ENCODE measurements at regions not wholly inside any gene's neighbourhood (a gene's known extent, or its start where the extent isn't known, plus 50 kb on each side); places are given as distances from the start of the nearest gene placed in this dataset.
"Not testable (repeated sequence)": the region's sequence is repeated elsewhere in the genome, so short reads cannot be mapped to it uniquely, and the experiment has no call there.

DNA sequence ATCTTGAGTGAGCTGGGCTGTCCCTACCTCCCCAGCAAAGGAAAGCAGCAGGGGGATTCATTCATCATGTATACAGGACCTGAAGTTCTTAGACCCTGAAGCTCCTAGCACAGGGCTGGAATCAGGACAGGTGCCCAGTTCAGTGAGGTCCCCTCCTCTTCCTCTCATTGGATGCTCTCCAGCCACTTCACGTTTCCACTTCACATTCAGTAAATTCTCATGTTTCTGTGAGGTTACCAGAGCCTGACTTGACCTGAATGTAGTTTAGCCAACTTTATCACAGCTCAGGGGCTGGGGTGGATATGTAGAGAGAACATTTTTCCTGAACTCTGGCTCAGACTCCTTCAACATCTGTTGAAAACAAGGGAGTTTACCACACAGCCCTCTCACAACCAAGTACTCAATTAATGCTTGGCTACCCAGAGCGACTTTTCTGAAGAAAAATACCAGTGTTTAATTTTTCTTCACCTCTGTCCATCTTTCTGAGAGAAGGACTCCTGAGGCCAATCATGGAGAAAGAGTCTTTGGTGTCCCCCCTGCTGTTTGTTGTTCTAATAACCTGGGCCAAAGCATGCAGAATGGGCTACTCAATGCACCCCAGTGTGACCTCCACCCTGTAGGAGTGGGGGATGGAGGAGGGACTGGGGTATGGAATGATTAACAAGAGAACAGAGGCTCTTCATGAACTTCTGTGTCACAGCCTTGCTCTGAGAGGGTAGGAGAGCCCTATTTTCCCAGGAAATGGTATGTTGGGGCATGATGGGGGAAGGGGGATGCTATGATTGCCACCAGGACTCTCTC is 108.3 kb upstream of the FGGY start:
- DNase-seq: no peak

DNA sequence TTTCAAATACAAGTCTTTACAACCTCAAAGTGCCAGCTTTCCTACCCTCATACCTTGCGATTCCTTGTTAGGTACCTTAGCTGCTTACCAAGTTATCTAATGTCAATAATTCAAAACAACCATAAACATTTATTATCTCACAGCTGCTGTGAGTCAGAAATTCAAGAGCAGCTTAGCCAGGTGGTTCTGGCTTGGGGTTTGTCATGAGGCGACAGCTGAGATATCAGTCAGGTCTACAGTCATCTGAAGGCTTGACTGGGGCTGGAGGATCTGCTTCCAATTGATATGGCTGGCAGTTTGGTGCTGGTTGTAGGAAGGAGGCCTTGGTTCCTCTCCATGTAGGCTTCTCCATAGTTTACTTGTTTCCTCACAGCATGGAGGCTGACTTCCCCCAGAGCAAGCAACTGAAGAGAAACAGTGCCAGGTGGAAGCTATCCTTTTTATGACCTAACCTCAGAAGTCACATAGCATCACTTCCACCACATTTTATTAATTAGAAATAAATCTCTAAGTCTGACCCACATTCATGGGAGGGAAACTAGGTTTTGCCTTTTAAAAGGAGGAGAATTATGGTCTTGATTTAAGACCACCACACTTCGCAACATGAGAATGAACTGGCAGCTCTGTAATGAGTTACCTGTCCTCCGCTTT is 103.3 kb upstream of the FGGY start:
- DNase-seq: no peak

DNA sequence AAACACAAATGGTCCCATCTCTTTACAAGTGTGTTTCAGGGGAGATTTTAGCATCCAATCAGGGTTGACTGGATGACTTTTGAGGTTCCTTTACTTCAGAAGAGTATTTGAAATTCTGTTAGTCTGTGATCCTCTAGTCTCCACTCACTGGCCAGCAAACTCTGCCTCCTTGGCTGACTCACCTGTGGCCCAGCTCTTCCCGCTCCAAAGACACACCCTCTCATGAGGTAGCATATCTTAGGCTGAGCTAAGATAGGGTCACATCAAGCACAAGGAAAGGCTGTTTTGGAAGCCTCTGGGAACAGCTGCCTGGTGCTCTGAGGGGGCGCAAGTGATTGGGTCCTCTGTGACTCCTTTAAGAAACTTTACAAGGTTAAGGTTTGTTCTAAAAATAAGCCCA is 102.3 kb upstream of the FGGY start:
- DNase-seq: no peak

DNA sequence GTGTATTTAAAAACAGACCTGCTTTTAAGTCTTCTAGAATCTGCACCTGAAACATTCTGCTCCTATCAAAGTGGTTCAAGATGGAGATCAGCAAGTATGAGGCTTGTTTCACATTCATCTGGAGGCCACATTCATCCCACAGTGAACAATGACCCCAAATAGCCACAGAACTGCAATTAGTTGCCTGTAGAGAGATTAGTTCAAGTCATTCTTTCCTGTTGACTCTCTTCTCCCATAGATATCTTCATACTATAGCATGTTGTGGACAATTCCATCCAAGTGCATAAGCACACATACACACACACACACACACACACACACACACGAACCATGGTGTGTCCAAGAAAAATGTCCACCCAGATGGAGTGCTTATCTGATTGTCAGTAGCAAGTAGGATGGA is 101.7 kb upstream of the FGGY start:
- DNase-seq: no peak

DNA sequence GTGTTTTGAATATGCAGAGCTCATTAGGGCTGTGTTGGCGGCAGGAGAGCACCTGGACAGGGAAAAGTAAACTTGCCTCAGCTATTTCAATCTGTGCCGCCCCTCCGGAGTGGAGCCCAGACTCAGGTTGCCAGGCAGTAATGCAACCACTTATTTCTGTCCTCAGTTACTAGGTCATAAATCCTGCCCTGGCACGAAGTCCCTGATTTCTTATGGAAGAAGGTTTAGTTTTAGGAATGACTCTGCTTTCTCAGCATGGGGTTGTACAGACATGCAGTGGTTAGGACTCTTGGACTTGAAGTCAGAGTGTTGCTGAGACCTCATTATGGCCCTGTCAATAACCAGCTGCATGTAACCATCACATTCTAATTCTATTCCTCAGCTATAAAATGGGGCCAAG is 98.3 kb upstream of the FGGY start:
- DNase-seq: no peak

DNA sequence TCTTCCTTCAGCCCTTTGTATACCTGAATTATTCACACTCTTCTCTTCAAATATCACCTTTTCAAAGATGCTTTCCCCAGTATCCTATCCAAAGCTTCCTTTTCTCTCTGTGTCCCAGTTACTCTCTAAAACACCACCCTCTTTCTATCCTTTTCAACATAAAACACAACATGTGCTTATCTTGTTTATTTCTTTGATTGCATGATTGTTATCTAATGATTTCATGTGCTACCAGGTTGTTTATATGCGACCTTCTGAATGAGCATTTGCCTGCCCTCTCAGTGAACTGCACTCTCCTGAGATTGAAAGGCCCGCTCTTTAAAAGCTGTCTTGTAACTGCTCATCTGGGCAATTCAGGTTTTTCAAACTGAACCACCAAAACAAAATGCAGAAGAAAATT is 97.7 kb upstream of the FGGY start:
- no peak for DNase-seq

DNA sequence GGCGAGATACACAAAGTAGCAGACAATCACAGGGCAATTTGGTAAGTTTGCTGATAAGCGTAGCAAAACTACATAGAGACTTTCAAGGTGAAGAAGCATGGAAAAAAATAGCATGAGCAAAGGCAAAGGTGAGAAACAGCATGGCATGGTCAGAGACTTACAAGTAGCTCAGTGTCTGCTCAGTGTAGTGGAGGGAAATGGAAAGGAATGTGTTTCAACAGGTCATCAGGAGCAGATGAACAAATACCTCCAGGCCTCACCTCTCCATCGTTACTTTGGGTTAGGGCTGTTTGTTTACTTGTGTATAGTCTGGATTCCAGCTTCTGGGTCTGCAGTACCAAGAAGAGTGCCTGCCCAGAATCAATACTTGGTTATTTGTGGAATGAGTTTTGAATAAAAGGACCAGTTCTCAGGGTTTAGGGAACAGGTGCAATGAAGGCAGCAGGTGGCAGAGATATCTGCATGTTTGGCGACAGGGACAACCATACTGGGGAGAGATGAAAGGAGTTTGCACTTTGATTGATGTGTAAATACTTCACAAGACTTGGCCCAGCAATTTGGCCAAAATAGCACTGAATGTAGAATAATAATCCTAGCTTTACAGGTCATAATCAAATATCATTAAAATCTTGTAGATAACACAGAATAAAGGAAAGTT is 97.0 kb upstream of the FGGY start:
- no peak for DNase-seq

DNA sequence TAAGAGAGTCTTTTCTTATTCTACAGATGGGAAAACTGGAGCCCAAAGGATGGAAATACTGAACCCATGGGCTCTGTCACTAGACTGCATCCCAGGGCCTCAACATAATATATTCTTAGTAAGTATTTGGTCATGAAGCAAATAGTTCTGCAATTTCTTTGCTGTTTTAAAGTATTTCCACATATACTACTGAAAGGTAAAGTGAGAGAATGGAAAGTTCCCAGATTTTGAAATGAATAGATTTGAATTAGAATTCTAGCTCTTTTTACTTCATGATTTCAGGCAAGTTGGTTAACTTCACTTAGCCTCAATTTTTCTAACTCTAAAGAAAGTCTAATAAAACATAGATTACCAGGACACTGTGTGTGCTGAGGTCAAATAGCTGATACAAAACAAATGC is 95.6 kb upstream of the FGGY start:
- no peak for DNase-seq

DNA sequence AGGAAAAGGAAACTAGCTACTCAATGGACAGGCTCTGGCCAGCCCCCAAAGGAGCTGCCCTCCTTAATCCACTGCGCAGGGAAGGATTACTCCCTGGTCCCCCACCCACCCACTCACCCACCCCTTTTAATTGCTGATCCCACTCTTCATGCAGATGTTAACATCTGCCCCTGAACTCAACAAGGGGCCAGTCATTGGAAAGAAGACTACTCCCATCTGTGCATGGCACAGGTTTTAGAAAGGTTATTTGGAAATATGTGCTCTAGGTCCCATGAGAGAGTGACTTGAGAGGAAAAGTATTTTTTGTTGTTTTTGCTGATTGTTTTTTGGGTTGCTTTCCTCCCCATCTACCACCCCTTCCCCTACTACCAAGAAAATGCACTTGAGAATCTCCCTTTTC is 94.4 kb upstream of the FGGY start:
- no peak for DNase-seq

DNA sequence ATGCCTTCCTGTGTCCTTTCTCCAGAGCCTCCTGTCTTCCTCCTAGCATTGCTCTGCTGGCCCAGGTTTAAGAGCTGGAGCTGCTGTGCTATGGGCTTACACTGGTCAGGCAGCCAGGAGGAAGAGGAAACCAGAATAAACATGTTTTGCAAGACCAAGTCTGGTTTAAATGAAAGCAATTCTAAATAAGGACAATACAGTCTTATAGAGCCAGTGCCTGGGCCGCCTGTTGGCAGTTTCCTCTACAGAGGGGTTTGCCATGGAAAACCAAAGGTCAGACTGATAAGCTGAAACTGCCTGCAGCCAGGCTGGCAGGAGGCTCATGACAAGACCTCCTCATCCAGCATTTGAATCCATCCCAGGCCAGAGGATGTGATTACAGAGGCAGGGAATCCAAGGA is 92.9 kb upstream of the FGGY start:
- DNase-seq: peak; percentile 19

DNA sequence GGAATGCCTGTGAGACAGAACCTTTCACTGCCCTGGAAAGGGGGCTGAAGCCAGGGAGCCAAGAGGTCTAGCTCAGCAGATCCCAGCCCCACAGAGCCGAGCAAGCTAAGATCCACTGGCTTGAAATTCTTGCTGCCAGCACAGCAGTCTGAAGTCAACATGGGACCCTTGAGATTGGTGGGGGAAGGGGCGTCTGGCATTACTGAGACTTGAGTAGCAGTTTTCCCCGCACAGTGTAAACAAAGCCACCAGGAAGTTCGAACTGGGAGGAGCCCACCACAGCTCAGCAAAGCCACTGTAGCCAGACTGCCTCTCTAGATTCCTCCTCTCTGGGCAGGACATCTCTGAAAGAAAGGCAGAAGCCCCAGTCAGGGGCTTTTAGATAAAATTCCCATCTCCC is 90.3 kb upstream of the FGGY start:
- not testable (repeated sequence) for DNase-seq

DNA sequence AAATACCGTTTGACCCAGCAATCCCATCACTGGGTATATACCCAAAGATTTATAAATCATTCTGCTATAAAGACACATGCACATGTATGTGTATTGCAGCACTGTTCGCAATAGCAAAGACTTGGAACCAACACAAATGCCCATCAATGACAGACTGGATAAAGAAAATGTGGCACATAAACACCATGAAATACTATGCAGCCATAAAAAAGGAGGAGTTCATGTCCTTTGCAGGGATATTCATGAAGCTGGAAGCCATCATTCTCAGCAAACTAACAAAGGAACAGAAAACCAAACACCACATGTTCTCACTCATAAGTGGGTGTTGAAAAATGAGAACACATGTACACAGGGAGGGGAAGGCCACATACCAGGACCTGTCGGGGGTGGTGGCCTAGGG is 86.5 kb upstream of the FGGY start:
- not testable (repeated sequence) for DNase-seq

DNA sequence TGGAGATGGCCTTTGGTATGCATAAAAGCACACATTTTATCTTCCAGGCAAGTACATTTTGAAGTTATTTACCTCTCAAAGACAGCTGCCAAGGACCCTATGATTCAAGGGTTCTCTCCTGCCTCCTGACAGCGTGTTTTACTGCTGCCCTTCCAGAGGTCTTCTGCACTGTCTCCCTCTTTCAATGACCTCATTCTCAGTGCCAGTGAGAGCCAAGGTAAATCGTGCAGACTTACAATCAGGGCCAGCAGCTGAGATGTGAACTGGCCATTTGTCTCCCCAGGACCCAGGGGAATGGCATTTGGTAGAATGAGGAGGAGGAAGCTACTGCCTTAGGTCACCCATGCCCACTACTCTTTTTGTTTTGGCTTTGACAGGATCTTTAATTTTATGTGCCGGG is 84.2 kb upstream of the FGGY start:
- no peak for DNase-seq

DNA sequence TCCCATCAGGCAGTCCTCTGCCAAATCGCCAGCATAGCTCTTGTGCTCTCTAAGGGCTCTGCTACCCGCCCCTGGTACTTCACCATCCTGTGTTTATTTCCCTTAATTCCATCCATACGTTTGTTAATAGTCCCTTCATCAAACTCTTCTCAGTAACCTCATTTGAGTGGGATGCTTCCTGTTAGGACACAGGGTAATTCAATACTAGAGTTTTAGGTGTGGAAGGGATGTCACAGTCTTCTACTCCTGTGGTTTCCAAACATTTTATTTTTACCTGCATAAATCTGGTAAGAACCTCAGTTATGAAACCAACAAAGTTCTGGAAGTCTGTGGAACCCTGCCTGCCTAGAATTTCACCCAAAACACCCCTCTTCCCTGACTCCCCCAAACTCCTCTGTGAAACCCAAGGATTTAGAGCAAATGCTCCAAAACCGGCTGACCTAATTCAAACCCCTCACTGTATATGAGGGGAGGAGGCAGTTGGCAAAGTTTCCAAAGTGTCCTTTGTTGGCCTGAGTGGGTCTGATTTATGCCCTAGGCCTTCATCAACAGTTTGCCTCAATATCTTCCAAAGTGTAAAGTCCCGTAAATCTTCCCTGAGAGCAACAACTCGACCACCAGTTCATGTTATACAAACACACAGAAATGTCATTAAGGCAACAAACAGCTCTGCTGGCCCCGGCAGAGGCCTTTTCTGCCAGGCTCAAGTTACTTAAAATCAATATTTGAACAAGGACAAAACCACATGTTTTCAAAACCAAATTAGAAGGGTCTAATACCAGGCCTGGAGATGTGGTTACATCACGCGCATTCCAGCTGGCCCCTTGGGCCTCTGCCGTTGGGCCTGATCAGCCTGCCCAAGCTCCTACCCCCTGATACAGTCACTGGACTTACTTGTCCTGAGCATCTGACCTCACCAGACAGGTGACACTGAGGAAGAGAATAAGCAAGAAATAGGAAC is 82.4 kb upstream of the FGGY start:
- DNase-seq: no peak

DNA sequence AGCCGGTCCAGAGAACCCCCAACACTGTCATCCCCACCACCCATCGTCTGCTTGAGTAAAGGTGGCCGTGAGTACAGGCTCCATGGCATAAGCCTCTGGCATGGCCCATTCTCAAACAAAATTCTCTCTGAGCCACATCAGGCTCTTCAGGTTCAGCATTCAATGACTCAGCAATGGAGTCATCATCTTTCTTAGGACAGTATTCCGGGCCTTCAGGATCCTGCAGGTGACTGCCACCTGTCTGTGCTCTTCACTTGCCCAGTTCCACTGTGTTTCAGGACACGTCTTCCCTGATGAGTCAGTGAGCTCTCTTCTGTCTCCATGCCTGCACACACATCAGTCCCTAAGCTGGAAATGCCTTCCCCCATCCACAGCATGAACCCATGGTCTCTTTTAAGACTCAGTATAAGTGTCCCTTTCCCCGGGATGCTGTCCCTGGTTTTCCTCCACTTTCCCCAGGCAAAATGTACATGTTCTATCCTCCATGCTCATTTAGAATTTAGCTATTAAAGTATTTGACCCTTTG is 81.1 kb upstream of the FGGY start:
- no peak for DNase-seq

DNA sequence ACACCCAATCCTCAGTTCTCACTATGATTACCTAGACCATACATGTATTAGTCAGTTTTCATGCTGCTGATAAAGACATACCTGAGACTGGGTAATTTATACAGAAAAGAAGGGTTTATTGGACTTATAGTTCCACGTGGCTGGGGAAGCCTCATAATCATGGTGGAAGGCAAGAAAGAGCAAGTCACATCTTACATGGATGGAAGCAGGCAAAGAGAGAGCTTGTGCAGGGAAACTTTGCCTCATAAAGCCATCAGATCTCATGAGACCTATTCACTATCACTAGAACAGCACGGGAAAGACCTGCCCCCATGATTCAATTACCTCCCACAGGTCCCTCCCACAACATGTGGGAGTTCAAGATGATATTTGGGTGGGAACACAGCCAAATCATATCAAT is 79.5 kb upstream of the FGGY start:
- DNase-seq: not testable (repeated sequence)

DNA sequence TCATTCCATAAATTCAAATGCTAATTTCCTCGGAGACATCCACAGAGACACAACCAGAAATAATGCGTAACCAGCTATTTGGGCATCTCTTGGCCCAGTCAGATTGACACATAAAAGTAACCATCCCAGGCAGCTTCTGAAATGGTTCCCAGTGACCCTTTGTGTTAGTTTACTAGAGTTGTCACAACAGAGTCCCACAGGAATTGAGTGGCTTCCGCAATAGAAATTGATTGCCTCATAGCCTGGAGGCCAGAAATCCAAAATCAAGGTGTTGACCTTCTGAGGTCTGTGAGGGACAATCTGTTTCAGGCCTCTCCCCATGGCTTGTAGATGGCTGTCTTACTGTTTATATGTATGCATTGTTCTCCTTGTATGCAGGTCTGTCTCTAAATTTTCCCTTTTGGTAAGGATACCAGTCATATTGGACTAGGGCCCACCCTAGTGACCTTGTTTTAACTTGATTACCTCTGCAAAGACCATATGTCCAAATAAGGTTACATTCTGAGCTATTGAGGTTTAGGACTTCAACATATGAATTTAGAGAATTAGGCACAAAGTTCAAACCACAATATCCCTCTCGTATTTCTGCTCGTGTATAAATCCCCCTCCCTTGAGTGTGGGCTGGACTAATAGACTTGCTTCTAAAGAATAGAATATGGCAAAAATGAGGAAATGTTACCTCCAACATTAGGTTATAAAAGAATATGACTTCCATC is 78.2 kb upstream of the FGGY start:
- no peak for DNase-seq

DNA sequence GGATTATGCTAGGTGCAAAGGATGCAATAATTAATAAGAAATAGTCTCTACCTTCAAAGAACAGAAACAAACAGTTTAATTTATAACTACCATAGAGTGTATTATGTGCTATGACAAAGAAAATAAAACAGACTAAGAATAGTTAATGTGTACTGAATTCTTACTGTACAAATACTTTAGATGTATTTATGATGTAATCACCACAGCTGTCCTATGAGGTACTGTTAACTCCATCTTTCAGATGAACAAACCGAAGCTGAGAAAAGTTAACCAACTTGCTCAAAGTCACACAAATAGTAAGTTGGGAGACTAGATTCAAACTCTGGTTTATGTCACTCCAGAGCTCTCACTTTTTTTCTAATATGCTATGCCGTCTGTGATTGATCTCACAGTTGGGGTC is 77.0 kb upstream of the FGGY start:
- no peak for DNase-seq

DNA sequence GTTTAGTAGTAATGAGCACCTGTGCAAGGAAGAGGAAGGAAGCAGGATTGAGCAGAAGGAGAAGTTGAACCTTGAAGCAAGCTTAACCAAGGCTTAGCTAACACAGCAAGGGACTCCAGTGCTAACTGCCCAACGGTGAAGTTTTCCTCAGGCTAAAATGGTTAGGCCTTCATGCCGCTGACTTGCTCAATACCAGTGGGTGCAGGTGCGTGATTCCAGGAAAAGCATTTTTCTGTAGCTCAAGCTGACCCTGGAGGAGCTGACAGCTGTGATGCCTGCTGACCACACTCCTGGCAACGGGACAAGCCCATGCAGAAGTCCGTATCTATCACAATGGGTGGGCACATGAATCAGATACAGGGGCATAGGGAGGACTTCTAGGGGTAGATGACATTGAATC is 76.5 kb upstream of the FGGY start:
- peak; percentile 16 for DNase-seq

DNA sequence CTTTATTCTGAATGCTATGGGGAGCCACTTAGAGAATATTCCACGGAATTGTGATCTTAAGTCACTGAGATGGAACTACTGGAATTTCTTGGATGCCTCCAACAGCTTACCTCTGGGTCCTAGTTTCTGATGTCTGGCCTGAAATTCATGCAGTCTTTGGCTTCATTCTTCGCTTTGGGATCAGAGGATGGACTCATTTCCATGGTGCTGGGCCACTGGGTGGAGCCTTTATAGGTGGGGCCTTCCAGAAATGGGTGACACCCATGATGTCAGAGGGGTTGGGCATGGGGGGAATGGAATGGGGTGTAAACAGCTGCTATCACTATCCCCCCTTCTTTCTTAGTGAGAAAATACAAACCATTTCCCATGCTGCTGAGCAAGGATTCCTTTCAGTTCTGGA is 73.7 kb upstream of the FGGY start:
- no peak for DNase-seq

DNA sequence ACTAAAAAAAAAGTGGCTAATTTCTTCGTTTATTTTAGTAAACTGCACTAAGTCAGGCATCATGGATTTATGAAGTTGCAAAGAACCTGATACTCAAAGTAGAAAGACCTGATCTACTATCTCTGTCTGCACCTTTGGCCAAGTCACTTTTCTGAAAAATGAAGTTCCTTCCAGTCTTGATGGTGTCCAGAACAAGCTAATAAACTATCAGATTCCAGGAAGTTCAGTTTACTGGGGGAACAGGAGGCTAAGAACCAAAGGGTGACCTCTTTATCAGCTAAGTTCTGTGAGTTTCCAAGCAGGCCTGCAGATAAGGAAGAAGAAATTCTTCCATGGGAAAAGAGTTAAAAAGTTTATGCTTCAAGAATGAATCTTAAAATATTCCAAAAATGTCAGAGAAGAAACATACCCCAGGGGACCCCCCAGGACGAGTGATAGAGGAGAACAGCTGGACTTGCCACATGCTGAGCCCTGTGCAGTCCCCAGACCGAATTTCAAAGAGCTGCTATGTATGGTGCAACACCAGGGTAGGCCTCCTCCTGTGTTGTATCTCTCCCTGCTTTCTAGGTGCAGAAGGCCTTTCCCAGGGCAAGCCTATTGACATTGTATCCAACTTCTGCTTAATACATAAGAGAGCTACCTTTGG is 72.8 kb upstream of the FGGY start:
- no peak for DNase-seq

All from hematopoietic multipotent progenitor cell treated with erythropoietin and hydrocortisone succinate and interleukin-3 and kit ligand, for 6 days (in vitro differentiated cells).